SK-N-MC (cell line): ENCODE measurements at regions not wholly inside any gene's neighbourhood (a gene's known extent, or its start where the extent isn't known, plus 50 kb on each side); places are given as distances from the start of the nearest gene placed in this dataset.

Experiments used
- DNase-seq: peaks from one replicate; pipeline ENCODE4 v3.0.0-alpha.2; 2011; ENCODE audit warnings: low read depth, low spot score
- H3K27ac ChIP-seq: fragments of 200-600 bp; sonication (generic); 2 replicates; pipeline ENCODE4 v1.5.1; 2016; ENCODE audit warnings: mixed run types
- H3K36me3 ChIP-seq: fragments of 200-600 bp; sonication (generic); 2 replicates; pipeline ENCODE4 v1.6.1; 2017; ENCODE audit warnings: antibody characterized with exemption, low read length, mixed read lengths; ENCODE audit not compliant: insufficient read depth
- H3K4me3 ChIP-seq: fragments of 200-600 bp; sonication (generic); 2 replicates; pipeline ENCODE4 v1.5.1; 2016
- H3K9ac ChIP-seq: fragments of 200-600 bp; sonication (generic); 2 replicates; pipeline ENCODE4 v1.8.0; 2017; ENCODE audit warnings: mixed run types, mixed read lengths; ENCODE audit not compliant: insufficient read length
- H3K9me3 ChIP-seq: fragments of 200-600 bp; sonication (generic); 2 replicates; pipeline ENCODE4 v1.6.1; 2017; ENCODE audit warnings: low read depth, mild to moderate bottlenecking, antibody characterized with exemption, low read length, moderate library complexity, mixed read lengths
- EZH2 ChIP-seq: fragments of 200-600 bp; sonication (generic); IDR thresholded peaks from one replicate; pipeline ENCODE4 v1.6.1; 2017; ENCODE audit warnings: antibody characterized with exemption
- FOXP2 ChIP-seq: optimal IDR thresholded peaks from 2 replicates; pipeline ENCODE3; 2011; ENCODE audit warnings: mild to moderate bottlenecking, moderate library complexity; ENCODE audit not compliant: insufficient read depth; ENCODE audit errors: extremely low read length, control extremely low read depth
- POLR2AphosphoS5 ChIP-seq: IDR thresholded peaks from 2 replicates; pipeline ENCODE4 v1.6.1; 2012; ENCODE audit warnings: mild to moderate bottlenecking, low read depth, low read length, borderline replicate concordance

DNA sequence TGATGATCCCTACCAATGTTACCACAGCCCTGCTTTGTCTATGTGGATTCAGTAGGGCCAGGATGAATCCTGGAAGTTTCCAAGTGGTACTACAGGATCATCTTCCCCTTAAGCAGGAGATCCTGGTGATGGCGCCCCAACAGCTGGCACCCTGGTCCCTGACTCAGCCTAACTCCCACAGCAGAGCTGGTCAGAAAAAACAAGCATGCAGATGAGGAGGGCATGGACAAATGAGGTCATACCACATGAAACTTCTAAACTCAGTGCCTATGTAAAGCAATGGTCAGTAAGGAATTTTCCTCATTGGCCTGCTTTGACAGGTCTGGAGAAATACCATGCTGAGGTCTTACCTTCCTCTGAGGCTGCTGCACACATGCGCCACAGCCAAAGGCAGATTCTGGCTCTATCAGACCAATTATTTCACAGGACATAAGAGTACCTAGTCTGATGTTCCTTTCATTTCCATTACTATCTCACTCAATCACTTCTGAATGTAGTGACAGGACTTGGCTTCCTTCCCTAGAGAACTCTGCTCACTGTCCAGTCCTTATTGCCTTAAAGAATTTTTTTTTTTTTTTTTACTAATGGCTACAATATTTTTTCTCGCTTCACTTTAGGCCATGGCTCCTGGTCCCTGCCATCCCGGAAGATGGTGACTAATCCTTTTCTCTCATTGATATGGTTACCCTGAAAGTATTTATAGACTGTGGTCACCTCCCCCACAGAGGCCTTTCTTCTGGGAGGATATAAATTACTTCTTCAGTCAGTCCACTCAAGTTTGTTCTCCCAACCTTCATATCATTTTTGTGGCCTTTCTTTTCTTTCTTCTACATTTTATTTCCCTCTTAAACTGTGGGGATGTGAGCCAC is 525.2 kb upstream of the PSMD7 start:
- H3K36me3 ChIP-seq = no peaks in the 10 kb centered on the region
- no peak for TF ChIP-seq POLR2AphosphoS5
- no peak for TF ChIP-seq EZH2
- TF ChIP-seq FOXP2 = no peak
- H3K4me3 ChIP-seq = no peak overlapping the region
- no peak for DNase-seq
- H3K9ac ChIP-seq = no peak overlapping the region
- H3K27ac ChIP-seq = no peak overlapping the region
- H3K9me3 ChIP-seq = no peaks in the 10 kb centered on the region

DNA sequence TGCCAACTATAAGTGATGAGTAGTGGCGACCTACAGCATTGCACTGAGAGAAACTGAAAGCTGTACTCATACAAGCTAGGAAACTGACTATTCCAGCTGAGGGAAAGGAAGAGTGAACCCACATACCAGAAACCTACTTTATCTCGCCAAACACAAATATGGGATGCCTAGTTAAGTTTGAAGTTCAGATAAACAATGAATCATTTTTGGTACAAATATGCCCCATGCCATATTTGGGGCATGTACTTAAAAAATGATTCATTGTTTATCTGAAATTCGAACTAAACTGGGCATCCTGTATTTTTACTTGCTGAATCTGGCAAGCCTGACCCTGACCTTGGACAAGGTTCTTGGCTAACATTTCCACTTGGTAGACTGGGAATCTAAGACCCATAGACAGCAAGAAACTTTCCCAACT is 527.8 kb upstream of the PSMD7 start:
- H3K4me3 ChIP-seq = no peak overlapping the region
- no peak for DNase-seq
- TF ChIP-seq POLR2AphosphoS5 (no peak), FOXP2 (no peak), EZH2 (no peak)
- H3K27ac ChIP-seq = no peak overlapping the region
- no peaks in the 10 kb centered on the region for H3K36me3 ChIP-seq
- H3K9ac ChIP-seq = no peak overlapping the region
- no peaks in the 10 kb centered on the region for H3K9me3 ChIP-seq

DNA sequence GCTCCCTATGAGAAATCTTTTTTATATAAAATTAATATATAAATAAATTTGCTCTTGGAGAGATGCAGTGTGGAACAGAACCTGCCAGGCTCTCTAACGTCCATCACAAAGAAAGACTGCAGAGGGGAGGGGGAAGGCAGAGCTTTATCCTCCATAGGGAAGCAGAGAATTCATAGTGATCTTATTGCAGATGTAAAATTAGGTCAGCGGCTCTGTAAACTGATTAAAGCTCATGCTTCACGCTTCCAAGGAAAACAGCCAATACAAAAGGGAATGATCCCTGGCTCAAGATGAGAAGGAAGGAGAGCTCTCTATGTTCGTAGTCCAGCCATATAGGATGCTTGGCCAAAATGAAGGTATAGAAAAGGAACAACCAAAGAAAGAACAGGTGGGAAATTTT is 532.3 kb upstream of the PSMD7 start:
- Histone ChIP-seq H3K4me3 (no peak overlapping the region), H3K36me3 (no peaks in the 10 kb centered on the region), H3K27ac (no peak overlapping the region), H3K9me3 (no peaks in the 10 kb centered on the region), H3K9ac (no peak overlapping the region)
- DNase-seq = no peak
- TF ChIP-seq EZH2 = no peak
- TF ChIP-seq POLR2AphosphoS5 = no peak

DNA sequence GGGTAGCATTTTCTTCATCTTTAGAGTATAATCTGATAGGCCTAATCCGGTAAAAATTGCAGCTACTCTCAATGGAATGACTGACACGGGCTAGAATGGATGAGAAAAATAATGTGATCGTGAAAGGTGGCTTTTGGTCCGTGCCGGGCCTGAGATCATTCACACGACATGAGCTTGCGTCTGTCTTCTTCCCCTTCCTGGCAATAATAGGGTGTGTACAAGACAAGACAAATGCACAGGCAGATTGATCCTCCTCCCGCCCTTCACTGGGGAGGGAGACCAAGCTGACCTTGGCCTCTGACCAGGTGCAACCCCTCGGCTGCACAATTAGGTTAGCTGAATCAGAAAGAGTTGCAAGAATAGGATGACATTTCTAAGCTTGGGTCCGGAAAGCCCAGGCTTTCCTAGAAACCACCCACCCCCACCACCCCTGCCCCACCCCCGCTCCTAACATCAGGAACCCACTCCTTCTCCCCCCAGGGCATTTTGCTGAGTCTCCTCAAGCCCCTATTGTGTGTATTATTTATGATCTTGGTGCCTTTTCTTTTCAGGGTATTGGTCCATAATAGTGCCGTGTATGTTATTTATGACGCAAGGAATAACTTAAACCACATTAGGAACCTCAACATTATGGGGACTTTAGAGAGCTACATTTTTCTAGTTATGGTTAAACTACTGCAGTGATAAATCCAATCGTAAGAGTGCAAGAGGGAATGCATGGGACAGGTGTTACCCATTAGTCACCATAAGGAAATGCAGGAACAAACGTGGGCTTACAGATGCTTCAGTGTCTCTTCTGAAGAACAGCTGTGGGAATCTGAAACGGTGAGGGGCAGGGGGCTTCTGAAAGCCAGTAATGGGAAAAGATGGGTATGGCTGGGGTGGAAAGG is 540.1 kb upstream of the PSMD7 start:
- H3K27ac ChIP-seq = no peak overlapping the region
- no peaks in the 10 kb centered on the region for H3K36me3 ChIP-seq
- no peak for DNase-seq
- no peaks in the 10 kb centered on the region for H3K9me3 ChIP-seq
- no peak overlapping the region for H3K4me3 ChIP-seq
- TF ChIP-seq FOXP2 (no peak), EZH2 (no peak)
- no peak overlapping the region for H3K9ac ChIP-seq

DNA sequence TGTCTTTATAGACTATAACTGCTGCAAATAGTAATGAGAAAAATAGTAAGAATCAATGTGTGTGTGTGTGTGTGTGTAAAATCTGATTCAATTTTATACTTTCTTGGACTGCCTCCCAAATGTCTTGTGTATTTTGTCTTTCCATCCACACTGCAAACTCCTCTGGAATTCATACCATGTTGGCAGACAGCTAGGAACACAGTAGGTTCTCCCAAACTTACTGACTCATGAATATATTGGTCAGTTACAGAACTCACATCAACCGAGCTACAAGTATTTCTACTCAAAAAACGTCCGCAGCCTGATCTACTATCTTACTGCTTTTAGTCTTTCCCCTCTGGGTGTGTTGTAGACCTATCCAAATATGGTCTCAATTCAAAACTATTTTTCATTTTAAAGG is 542.7 kb upstream of the PSMD7 start:
- DNase-seq = no peak
- H3K27ac ChIP-seq = no peak overlapping the region
- H3K4me3 ChIP-seq = no peak overlapping the region
- no peak overlapping the region for H3K9ac ChIP-seq
- TF ChIP-seq POLR2AphosphoS5 = no peak
- no peaks in the 10 kb centered on the region for H3K36me3 ChIP-seq
- H3K9me3 ChIP-seq = no peaks in the 10 kb centered on the region

DNA sequence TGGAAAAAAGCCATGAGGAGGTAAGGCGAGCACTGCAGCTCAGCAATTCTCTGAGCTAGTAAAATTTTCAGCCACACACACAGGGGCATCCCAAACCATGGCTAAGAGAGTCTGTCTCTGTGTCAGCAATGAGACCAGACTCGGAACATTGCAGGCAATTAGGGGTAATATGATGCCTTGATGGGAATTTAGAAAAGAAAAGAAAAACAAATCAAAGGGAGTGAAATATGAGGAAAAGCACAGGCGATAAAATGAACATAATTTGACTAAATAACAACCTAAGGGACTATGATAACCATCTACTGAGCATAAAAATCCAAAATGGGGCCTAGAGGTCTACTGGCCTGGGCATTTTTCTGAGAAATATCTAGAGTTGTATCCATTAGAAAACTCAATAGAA is 546.0 kb upstream of the PSMD7 start:
- Histone ChIP-seq H3K9me3 (no peaks in the 10 kb centered on the region), H3K9ac (no peak overlapping the region), H3K4me3 (no peak overlapping the region), H3K36me3 (no peaks in the 10 kb centered on the region), H3K27ac (no peak overlapping the region)
- no peak for DNase-seq
- TF ChIP-seq FOXP2 (no peak), EZH2 (no peak), POLR2AphosphoS5 (no peak)

DNA sequence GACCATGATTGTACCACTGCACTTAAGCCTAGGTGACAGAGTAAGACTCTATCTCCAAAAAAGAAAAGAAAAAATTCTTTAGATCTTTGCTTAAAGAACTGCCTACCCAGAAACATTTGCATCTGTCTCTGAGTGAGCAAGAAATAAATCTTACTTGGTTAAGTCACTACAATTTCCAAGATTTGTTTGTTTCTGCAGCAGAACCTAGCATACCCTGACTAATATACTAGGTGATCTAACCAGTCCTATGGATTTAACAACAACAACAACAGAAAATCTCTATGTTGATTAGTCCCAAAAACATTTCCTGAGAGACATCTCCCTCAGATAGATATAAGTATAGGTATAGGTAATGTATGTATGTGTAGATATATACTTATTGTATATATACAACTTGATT is 549.3 kb upstream of the PSMD7 start:
- no peaks in the 10 kb centered on the region for H3K36me3 ChIP-seq
- H3K4me3 ChIP-seq = no peak overlapping the region
- no peak for DNase-seq
- H3K9ac ChIP-seq = no peak overlapping the region
- no peaks in the 10 kb centered on the region for H3K9me3 ChIP-seq
- no peak overlapping the region for H3K27ac ChIP-seq
- TF ChIP-seq FOXP2 = no peak
- no peak for TF ChIP-seq EZH2
- TF ChIP-seq POLR2AphosphoS5 = no peak

DNA sequence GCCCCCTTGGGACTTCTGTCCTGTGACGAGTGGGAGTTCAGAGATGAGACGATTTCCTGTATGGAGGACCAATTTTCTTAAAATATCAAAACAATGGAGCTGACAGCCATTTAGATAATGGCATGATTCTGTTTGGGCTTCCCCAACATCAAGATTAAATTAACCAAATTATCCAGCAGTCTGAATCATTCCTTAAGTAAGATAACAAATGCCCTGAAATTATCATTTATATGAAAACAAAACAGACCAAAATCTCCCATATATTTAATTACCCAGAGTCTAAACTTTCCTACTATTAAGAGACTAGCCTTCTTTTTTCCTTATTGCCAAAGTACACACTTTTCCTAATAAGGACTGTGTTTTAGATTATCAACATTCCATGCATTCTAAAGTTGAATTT is 550.1 kb upstream of the PSMD7 start:
- Histone ChIP-seq H3K9me3 (no peaks in the 10 kb centered on the region), H3K4me3 (no peak overlapping the region), H3K9ac (no peak overlapping the region), H3K27ac (no peak overlapping the region), H3K36me3 (no peaks in the 10 kb centered on the region)
- no peak for DNase-seq
- TF ChIP-seq EZH2 (no peak), POLR2AphosphoS5 (no peak), FOXP2 (no peak)
